Subcutaneous abdominal adipose tissue (tissue), 5 donors: ENCODE measurements at regions not wholly inside any gene's neighbourhood (a gene's known extent, or its start where the extent isn't known, plus 50 kb on each side); places are given as distances from the start of the nearest gene placed in this dataset.

Experiments
- H3K27ac ChIP-seq: one replicate; pipeline ENCODE4 v1.7.0; 2013; ENCODE audit warnings: low read depth, mild to moderate bottlenecking, inconsistent platforms, low read length, moderate library complexity
- H3K27me3 ChIP-seq, 5 donors: one replicate each; pipeline ENCODE4 v1.7.0; 2013; ENCODE audit warnings: low read length in 5 of 5, inconsistent platforms in 1 of 5; ENCODE audit not compliant: control insufficient read depth in 5 of 5, insufficient read depth in 4 of 5
- H3K36me3 ChIP-seq, 5 donors: one replicate each; pipeline ENCODE4 v1.7.0; 2013; ENCODE audit warnings: low read length in 5 of 5; ENCODE audit not compliant: control insufficient read depth in 5 of 5, insufficient read depth in 5 of 5
- H3K4me1 ChIP-seq, 5 donors: one replicate each; pipeline ENCODE4 v1.7.0; 2013; ENCODE audit warnings: low read length in 5 of 5, mild to moderate bottlenecking in 3 of 5, moderate library complexity in 1 of 5; ENCODE audit not compliant: control insufficient read depth in 5 of 5, insufficient read depth in 5 of 5
- H3K4me3 ChIP-seq, 5 donors: one replicate each; pipeline ENCODE4 v1.7.0; 2013; ENCODE audit warnings: low read length in 5 of 5, low read depth in 1 of 5
- H3K9ac ChIP-seq, 5 donors: one replicate each; pipeline ENCODE4 v1.7.0; 2013; ENCODE audit warnings: low read length in 5 of 5, mild to moderate bottlenecking in 4 of 5, moderate library complexity in 3 of 5
- H3K9me3 ChIP-seq, 5 donors: one replicate each; pipeline ENCODE4 v1.7.0; 2013; ENCODE audit warnings: low read length in 5 of 5; ENCODE audit not compliant: control insufficient read depth in 5 of 5
- donor health status: healthy.
- donor health status: healthy.
- donor health status: healthy.
- donor health status: healthy.
- donor health status: healthy.

DNA sequence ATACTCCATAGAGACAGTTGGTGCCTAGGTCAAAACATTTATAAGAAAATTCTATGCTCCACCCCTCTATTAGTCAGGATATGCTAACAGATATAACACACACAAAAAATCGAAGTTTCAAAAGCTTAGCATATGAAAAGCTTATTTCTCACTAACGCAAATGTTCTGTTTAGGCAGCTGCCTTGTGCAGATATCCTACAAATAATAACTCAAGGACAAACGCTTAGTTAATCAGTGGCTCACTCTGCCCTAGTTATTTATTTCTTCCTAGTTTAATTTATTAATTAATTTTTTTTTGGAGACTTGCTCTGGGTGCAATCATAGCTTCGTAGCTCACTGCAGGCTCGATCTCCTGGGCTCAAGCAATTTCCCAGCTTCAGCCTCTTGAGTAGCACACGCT, 259.7 kb upstream of the GPC6 start:
- H3K27ac ChIP-seq: no peak overlapping the region
- H3K9ac ChIP-seq: no peak overlapping the region
- H3K4me1 ChIP-seq: no peaks in the 10 kb centered on the region
- H3K4me3 ChIP-seq: no peak overlapping the region
- no peaks in the 10 kb centered on the region for H3K36me3 ChIP-seq
- H3K9me3 ChIP-seq: no peaks in the 10 kb centered on the region
- no peaks in the 10 kb centered on the region for H3K27me3 ChIP-seq

DNA sequence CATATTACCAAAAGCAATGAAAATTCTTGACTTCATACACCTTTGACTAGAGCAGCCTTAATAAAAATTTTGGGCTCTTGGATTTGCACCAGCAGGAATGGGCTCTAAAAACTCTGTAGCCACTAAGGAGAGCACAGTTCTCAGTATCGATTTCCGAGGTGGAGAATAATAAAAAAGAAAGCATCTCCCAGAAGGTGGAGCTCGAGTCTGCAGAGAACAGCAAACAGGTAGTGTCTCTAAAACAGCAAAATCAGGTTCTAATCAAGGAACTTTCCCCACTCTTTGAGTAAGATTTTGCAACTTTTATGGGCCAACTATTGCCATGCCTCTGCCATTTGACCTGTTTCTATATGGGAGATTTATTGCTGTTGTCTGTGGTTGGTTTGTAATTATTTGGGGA, 258.7 kb upstream of the GPC6 start:
- H3K27me3 ChIP-seq: no peaks in the 10 kb centered on the region
- H3K9me3 ChIP-seq: no peaks in the 10 kb centered on the region
- no peak overlapping the region for H3K9ac ChIP-seq
- no peaks in the 10 kb centered on the region for H3K36me3 ChIP-seq
- H3K27ac ChIP-seq: no peak overlapping the region
- no peaks in the 10 kb centered on the region for H3K4me1 ChIP-seq
- no peak overlapping the region for H3K4me3 ChIP-seq

DNA sequence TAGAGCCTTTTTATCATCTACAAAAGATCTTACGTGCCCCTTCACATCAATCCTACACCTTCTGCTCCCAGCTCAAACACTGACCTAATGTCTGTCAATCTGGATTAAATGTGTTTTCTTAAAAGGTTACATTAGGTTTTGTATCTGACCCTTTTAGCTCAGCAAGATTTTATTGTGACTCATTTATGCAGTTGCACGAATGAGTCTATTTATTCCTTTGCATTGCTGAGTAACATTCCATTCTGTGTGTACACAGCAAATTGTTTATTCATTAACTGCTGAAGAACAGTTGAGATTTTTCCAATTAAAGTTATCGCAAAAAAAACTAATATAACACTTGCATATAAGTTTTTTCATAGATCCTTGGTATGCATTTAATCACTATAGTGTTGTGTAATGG, 253.9 kb upstream of the GPC6 start:
- Histone ChIP-seq H3K9ac (no peak overlapping the region), H3K27me3 (no peaks in the 10 kb centered on the region), H3K36me3 (no peaks in the 10 kb centered on the region), H3K9me3 (no peaks in the 10 kb centered on the region), H3K4me1 (no peaks in the 10 kb centered on the region), H3K4me3 (no peak overlapping the region), H3K27ac (no peak overlapping the region)

DNA sequence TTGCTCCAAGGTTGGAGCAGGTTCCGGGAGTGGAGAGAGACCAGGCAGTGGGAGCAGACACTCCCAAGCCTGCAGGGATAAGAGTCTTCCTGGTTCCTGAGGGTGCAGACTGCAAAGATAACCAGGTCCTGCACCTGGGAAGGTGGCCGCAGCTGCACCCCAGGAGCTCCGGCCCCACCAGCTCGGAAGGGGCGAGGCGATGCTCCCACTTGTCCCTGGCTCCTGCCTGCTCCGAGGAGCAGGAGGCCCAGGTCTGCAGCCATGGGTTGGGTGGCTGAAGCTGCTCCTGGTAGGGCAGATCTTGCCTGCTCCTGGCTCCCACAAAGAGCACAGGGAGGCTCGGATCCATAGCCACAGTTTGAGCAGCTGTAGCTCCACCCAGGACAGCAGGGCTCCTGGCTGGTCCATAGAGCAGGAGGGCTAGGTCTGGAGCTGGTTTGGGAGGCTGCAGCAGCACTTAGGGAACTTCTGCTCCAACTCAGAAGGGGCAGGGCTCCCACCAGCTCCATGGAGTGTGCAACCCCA, 251.6 kb upstream of the GPC6 start:
- Histone ChIP-seq H3K27me3 (no peaks in the 10 kb centered on the region), H3K36me3 (no peaks in the 10 kb centered on the region), H3K9ac (no peak overlapping the region), H3K27ac (no peak overlapping the region), H3K4me3 (no peak overlapping the region), H3K4me1 (no peaks in the 10 kb centered on the region), H3K9me3 (no peaks in the 10 kb centered on the region)

DNA sequence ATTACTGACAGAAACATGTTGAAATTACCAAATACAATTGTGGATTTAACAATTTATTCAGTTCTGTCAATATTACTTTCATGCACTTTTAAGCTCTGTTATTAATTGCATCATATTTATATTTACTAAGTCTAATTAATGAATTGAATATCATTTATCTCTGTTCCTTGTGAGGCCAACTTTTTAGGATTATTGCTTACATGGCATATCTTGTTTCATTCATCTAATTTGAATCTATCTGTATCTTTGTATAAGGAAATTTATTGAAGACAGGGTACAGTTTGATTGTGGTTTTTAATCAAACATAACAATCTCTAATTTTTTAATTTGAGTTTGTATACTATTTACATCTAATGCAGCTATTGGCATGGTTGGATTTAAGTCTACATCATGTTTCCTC, 249.9 kb upstream of the GPC6 start:
- no peak overlapping the region for H3K9ac ChIP-seq
- H3K4me1 ChIP-seq: no peaks in the 10 kb centered on the region
- no peaks in the 10 kb centered on the region for H3K36me3 ChIP-seq
- H3K27ac ChIP-seq: no peak overlapping the region
- H3K4me3 ChIP-seq: no peak overlapping the region
- no peaks in the 10 kb centered on the region for H3K27me3 ChIP-seq
- H3K9me3 ChIP-seq: no peaks in the 10 kb centered on the region

DNA sequence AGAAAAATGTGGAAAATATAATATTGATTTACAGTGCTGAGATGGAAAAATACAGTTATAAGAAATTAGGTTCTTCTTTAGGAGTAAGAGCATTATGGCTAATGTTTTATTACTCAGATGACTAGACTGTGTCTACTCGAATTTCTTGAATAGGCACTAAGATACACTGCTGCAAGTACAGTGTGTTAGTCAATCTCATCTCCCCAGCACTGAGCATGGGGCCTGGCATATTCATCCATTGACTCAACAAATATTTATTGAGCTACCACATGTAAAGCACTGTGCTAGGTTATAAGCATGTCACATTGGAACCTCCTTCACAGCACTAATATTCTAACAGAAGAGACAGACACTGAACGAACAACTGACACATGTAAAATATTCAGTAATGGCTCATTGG, 242.5 kb upstream of the GPC6 start:
- no peaks in the 10 kb centered on the region for H3K4me1 ChIP-seq
- H3K4me3 ChIP-seq: no peak overlapping the region
- peaks cover 0 to 5% (median 0%) of the 10 kb centered on the region in 5 donors for H3K9me3 ChIP-seq
- H3K9ac ChIP-seq: no peak overlapping the region
- H3K27me3 ChIP-seq: no peaks in the 10 kb centered on the region
- H3K36me3 ChIP-seq: no peaks in the 10 kb centered on the region
- no peak overlapping the region for H3K27ac ChIP-seq

DNA sequence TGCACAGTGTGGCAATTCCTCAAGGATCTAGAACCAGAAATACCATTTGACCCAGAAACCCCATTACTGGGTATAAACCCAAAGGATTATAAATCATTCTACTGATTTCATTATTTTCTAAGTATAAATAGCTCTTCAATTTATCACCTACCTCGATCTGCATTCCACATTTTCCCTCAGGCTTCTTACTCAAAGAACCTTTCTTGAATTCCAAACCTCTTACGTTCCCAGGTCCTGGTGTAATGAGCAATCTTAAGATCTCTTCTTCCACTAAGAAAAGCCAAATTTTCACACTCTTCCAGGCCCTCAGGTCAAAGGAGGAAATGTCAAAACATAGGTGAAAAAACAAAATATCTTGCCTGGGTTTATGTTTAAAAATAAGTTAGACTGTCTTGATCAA, 237.3 kb upstream of the GPC6 start:
- Histone ChIP-seq H3K36me3 (no peaks in the 10 kb centered on the region), H3K4me1 (no peaks in the 10 kb centered on the region), H3K27me3 (no peaks in the 10 kb centered on the region), H3K9me3 (peaks cover 0 to 7% (median 0%) of the 10 kb centered on the region in 5 donors), H3K4me3 (no peak overlapping the region), H3K27ac (no peak overlapping the region), H3K9ac (no peak overlapping the region)

DNA sequence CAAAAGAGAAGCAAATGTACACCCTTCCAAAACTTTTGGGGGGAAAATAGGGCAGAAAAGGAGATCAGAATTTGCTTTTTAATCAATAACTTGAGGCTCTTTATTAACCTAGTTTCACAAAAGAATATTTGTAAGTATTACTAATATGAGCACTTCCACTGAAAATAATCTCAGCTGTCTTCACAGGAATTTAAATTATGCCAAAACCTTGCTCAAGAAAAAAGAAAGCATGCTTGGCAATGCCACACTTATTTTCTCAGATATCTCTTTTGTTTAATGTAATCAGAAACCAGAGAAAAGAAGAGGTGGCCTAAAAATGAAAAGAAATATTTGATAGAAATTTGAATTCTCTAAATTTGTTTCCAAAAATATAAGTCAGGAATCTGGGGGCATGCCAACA, 234.9 kb upstream of the GPC6 start:
- no peak overlapping the region for H3K27ac ChIP-seq
- no peak overlapping the region for H3K4me3 ChIP-seq
- H3K9ac ChIP-seq: no peak overlapping the region
- H3K27me3 ChIP-seq: no peaks in the 10 kb centered on the region
- H3K4me1 ChIP-seq: no peaks in the 10 kb centered on the region
- peaks cover 0 to 11% (median 3%) of the 10 kb centered on the region in 5 donors for H3K9me3 ChIP-seq
- H3K36me3 ChIP-seq: no peaks in the 10 kb centered on the region

DNA sequence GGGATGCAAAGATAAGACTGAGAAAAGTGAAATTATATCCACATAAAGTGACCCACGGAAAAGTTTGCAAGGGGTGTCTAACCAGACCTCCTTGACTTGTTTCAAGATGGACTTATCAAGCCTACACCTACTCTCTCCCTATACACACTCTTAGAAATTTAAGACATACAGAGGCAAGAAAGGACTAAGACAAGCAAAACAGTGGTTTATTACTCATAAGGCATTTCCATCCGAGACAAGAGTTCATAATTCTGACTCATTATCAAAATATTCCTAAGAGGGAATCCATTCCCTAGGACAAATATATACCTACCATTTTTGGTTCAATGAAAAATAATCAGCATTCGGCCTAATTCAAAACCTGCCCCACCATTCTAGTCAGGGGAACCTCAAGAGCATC, 232.6 kb upstream of the GPC6 start:
- Histone ChIP-seq H3K27me3 (no peaks in the 10 kb centered on the region), H3K27ac (no peak overlapping the region)

DNA sequence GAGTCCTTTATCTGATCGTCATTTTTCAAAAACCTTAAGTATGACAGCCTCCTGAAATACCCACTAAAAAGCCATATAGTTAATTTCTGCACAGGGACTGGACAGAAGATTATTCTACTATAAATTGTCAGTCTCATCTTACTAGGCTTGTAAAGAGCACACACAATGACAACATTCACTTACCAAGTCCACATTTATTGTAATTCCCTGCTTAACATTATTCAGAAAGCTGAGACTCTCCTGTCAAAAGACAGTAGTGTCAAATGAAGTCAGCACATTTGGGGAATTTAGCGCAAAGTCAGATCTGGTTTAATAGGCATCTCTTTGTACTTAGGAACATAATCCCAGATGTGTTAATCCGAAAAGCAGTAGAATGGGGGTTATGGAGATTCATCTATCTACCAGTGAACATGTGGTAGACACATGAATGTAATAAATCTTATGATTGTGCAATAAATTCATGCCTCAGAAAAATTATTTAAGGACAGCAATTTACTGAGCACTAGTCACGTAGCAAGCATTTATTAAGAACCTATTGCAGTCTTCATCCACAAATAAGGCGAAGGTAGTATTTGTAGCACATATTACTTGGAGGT, 224.6 kb upstream of the GPC6 start:
- no peaks in the 10 kb centered on the region for H3K4me1 ChIP-seq
- H3K27me3 ChIP-seq: no peaks in the 10 kb centered on the region
- no peaks in the 10 kb centered on the region for H3K36me3 ChIP-seq
- H3K9me3 ChIP-seq: peaks cover 0 to 2% (median 0%) of the 10 kb centered on the region in 5 donors
- H3K4me3 ChIP-seq: no peak overlapping the region
- no peak overlapping the region for H3K27ac ChIP-seq
- no peak overlapping the region for H3K9ac ChIP-seq

More for the DNA sequence above, 232.6 kb upstream of the GPC6 start:
- H3K36me3 ChIP-seq: no peaks in the 10 kb centered on the region
- no peaks in the 10 kb centered on the region for H3K4me1 ChIP-seq
- no peak overlapping the region for H3K9ac ChIP-seq
- H3K4me3 ChIP-seq: no peak overlapping the region
- peaks cover 0 to 7% (median 3%) of the 10 kb centered on the region in 5 donors for H3K9me3 ChIP-seq
